Astrocyte (in vitro differentiated cells and primary cell): ENCODE measurements at regions not wholly inside any gene's neighbourhood (a gene's known extent, or its start where the extent isn't known, plus 50 kb on each side); places are given as distances from the start of the nearest gene placed in this dataset.

Experiments used
- DNase-seq: peaks from one replicate; pipeline ENCODE4 v3.0.0-alpha.2; 2010; ENCODE audit warnings: low read depth
- FAIRE-seq: peaks from 2 replicates; lab custom pipeline; 2011; peaks lifted over from hg19 to GRCh38; lab: Jason Lieb, UNC
- H2AFZ ChIP-seq: 2 replicates; pipeline ENCODE4 v1.6.0; 2012; ENCODE audit warnings: low read depth, low read length, inconsistent platforms
- H3K27ac ChIP-seq: 2 replicates; pipeline ENCODE4 v1.5.1; 2011; ENCODE audit warnings: low read depth, low read length, inconsistent platforms
- H3K27me3 ChIP-seq: 2 replicates; pipeline ENCODE4 v1.6.0; 2011; ENCODE audit warnings: low read length, inconsistent platforms; ENCODE audit not compliant: insufficient read depth
- H3K36me3 ChIP-seq: 2 replicates; pipeline ENCODE4 v1.5.1; 2011; ENCODE audit warnings: low read length, inconsistent platforms; ENCODE audit not compliant: insufficient read depth
- H3K4me1 ChIP-seq: 2 replicates; pipeline ENCODE4 v1.5.1; 2011; ENCODE audit warnings: low read length, inconsistent platforms; ENCODE audit not compliant: insufficient read depth
- H3K4me2 ChIP-seq: 2 replicates; pipeline ENCODE4 v1.6.0; 2012; ENCODE audit warnings: low read length, inconsistent platforms
- H3K4me3 ChIP-seq: 2 replicates; pipeline ENCODE4 v1.5.1; 2011; ENCODE audit warnings: low read depth, mild to moderate bottlenecking, low read length, inconsistent platforms; ENCODE audit not compliant: insufficient read depth
- H3K79me2 ChIP-seq: 2 replicates; pipeline ENCODE4 v1.6.0; 2012; ENCODE audit warnings: mild to moderate bottlenecking, low read length, inconsistent platforms; ENCODE audit not compliant: insufficient read depth
- H3K9ac ChIP-seq: 2 replicates; pipeline ENCODE4 v1.6.0; 2012; ENCODE audit warnings: mild to moderate bottlenecking, low read length, inconsistent platforms
- H3K9me3 ChIP-seq: 2 replicates; pipeline ENCODE4 v1.5.1; 2012; ENCODE audit warnings: low read depth, mild to moderate bottlenecking, low read length, inconsistent platforms; ENCODE audit not compliant: insufficient read depth
- H4K20me1 ChIP-seq: 2 replicates; pipeline ENCODE4 v1.6.0; 2012; ENCODE audit warnings: low read length, inconsistent platforms; ENCODE audit not compliant: insufficient read depth
- H3K27ac Mint-ChIP-seq: one replicate; pipeline ENCODE4 v1.8.0; 2021; ENCODE audit warnings: mild to moderate bottlenecking, mixed read lengths; ENCODE audit not compliant: unreplicated experiment
- H3K27me3 Mint-ChIP-seq: one replicate; pipeline ENCODE4 v1.8.0; 2021; ENCODE audit warnings: low read depth, mixed read lengths; ENCODE audit not compliant: unreplicated experiment
- H3K36me3 Mint-ChIP-seq: one replicate; pipeline ENCODE4 v1.8.0; 2021; ENCODE audit warnings: low read depth, mixed read lengths; ENCODE audit not compliant: unreplicated experiment
- H3K4me1 Mint-ChIP-seq: one replicate; pipeline ENCODE4 v1.8.0; 2021; ENCODE audit warnings: low read depth, mixed read lengths; ENCODE audit not compliant: unreplicated experiment
- H3K4me3 Mint-ChIP-seq: one replicate; pipeline ENCODE4 v1.8.0; 2021; ENCODE audit warnings: mild to moderate bottlenecking, moderate library complexity, mixed read lengths; ENCODE audit not compliant: unreplicated experiment
- H3K9me3 Mint-ChIP-seq: one replicate; pipeline ENCODE4 v1.8.0; 2021; ENCODE audit warnings: mild to moderate bottlenecking, mixed read lengths; ENCODE audit not compliant: unreplicated experiment
- CTCF ChIP-seq: IDR thresholded peaks from 2 replicates; pipeline ENCODE4 v1.5.1; 2011; ENCODE audit warnings: low read depth, mild to moderate bottlenecking, inconsistent platforms, low read length, moderate library complexity; ENCODE audit not compliant: insufficient read depth
- EZH2 ChIP-seq: IDR thresholded peaks from 2 replicates; pipeline ENCODE4 v1.6.1; 2012; ENCODE audit warnings: mild to moderate bottlenecking, low read length, inconsistent platforms; ENCODE audit not compliant: insufficient read depth

GRCh38 chr1:55980582-55980981 is 598.8 kb downstream of the PLPP3 start:
- H3K27me3 Mint-ChIP-seq = peaks cover 19% of the 10 kb centered on the region
- no peak overlapping the region for H3K4me3 ChIP-seq
- no peak overlapping the region for H3K27ac Mint-ChIP-seq
- no peaks in the 10 kb centered on the region for H3K27me3 ChIP-seq
- FAIRE-seq (no peak), DNase-seq (no peak)
- no peaks in the 10 kb centered on the region for H4K20me1 ChIP-seq
- no peak overlapping the region for H3K27ac ChIP-seq
- H3K9ac ChIP-seq = no peak overlapping the region
- no peak for TF ChIP-seq CTCF
- no peak for TF ChIP-seq EZH2
- no peaks in the 10 kb centered on the region for H3K79me2 ChIP-seq
- no peak overlapping the region for H2AFZ ChIP-seq
- H3K9me3 Mint-ChIP-seq = no peaks in the 10 kb centered on the region
- H3K36me3 Mint-ChIP-seq = no peaks in the 10 kb centered on the region
- no peaks in the 10 kb centered on the region for H3K9me3 ChIP-seq
- H3K4me1 Mint-ChIP-seq = no peaks in the 10 kb centered on the region
- H3K36me3 ChIP-seq = no peaks in the 10 kb centered on the region
- H3K4me1 ChIP-seq = no peaks in the 10 kb centered on the region
- H3K4me2 ChIP-seq = no peak overlapping the region
- no peak overlapping the region for H3K4me3 Mint-ChIP-seq

- Mint-ChIP-seq H3K27ac (no peak overlapping the region), H3K27me3 (peaks cover 43% of the 10 kb centered on the region)
- no peak overlapping the region for H3K27ac ChIP-seq
Measured at GRCh38 chr1:55974714-55975441, 604.5 kb downstream of the PLPP3 start.

More at GRCh38 chr1:55974714-55975441, 604.5 kb downstream of the PLPP3 start:
- no peak for TF ChIP-seq EZH2
- TF ChIP-seq CTCF = no peak
- Mint-ChIP-seq H3K9me3 (no peaks in the 10 kb centered on the region), H3K4me3 (no peak overlapping the region), H3K4me1 (no peaks in the 10 kb centered on the region), H3K36me3 (no peaks in the 10 kb centered on the region)
- H3K4me3 ChIP-seq = no peak overlapping the region
- H3K36me3 ChIP-seq = no peaks in the 10 kb centered on the region
- no peaks in the 10 kb centered on the region for H3K9me3 ChIP-seq
- FAIRE-seq (peak; percentile 76), DNase-seq (peak; percentile 87)
- no peaks in the 10 kb centered on the region for H3K27me3 ChIP-seq
- H2AFZ ChIP-seq = no peak overlapping the region
- H3K79me2 ChIP-seq = no peaks in the 10 kb centered on the region
- H3K9ac ChIP-seq = no peak overlapping the region
- H3K4me2 ChIP-seq = peak overlapping the region; percentile 14
- H3K4me1 ChIP-seq = no peaks in the 10 kb centered on the region
- H4K20me1 ChIP-seq = no peaks in the 10 kb centered on the region
